NCI-H146 treated with DMSO at 0.1 percent for 48 hours (cell line): ENCODE measurements at regions not wholly inside any gene's neighbourhood (a gene's known extent, or its start where the extent isn't known, plus 50 kb on each side); places are given as distances from the start of the nearest gene placed in this dataset.

Experiments used
- DNase-seq: peaks from one replicate; lab custom pipeline; 2025; ENCODE audit not compliant: unreplicated experiment; lab: John Stamatoyannopoulos, UW

- DNase-seq = peak; percentile 20
These were observed 277.0 kb downstream of the CDH2 start for GRCh38 chr18:27899893-27900292.

GRCh38 chr18:27894746-27895145, 282.2 kb downstream of the CDH2 start:
- no peak for DNase-seq

- DNase-seq = no peak
These were observed 289.0 kb downstream of the CDH2 start for GRCh38 chr18:27887711-27888495.

- no peak for DNase-seq
These were observed 289.6 kb downstream of the CDH2 start for GRCh38 chr18:27887287-27887686.

GRCh38 chr18:27879540-27879939, 297.4 kb downstream of the CDH2 start:
- DNase-seq = no peak

- DNase-seq = peak; percentile 46
These were observed 305.2 kb downstream of the CDH2 start for GRCh38 chr18:27871726-27872125.

GRCh38 chr18:27869735-27870134, 307.2 kb downstream of the CDH2 start:
- DNase-seq = no peak

- DNase-seq = no peak
These were observed 311.5 kb downstream of the CDH2 start for GRCh38 chr18:27865431-27865830.

GRCh38 chr18:27863780-27864430, 313.0 kb downstream of the CDH2 start:
- no peak for DNase-seq

- DNase-seq = no peak
These were observed 314.8 kb downstream of the CDH2 start for GRCh38 chr18:27862041-27862682.

GRCh38 chr18:27861539-27861938, 315.4 kb downstream of the CDH2 start:
- DNase-seq = peak; percentile 94

GRCh38 chr18:27860701-27861107, 316.2 kb downstream of the CDH2 start:
- DNase-seq = no peak

- no peak for DNase-seq
These were observed 316.9 kb downstream of the CDH2 start for GRCh38 chr18:27860011-27860410.

- no peak for DNase-seq
These were observed 320.1 kb downstream of the CDH2 start for GRCh38 chr18:27856820-27857219.

- no peak for DNase-seq
These were observed 321.4 kb downstream of the CDH2 start for GRCh38 chr18:27855486-27855885.

- DNase-seq = no peak
These were observed 322.3 kb downstream of the CDH2 start for GRCh38 chr18:27854631-27855030.

GRCh38 chr18:27848336-27848735, 328.6 kb downstream of the CDH2 start:
- no peak for DNase-seq

GRCh38 chr18:27847412-27847811, 329.5 kb downstream of the CDH2 start:
- DNase-seq = no peak

GRCh38 chr18:27845897-27846296, 331.0 kb downstream of the CDH2 start:
- no peak for DNase-seq

GRCh38 chr18:27843783-27844777, 332.9 kb downstream of the CDH2 start:
- no peak for DNase-seq

GRCh38 chr18:27839141-27839540, 337.8 kb downstream of the CDH2 start:
- no peak for DNase-seq
